ENCODE measurements at regions not wholly inside any gene's neighbourhood (a gene's known extent, or its start where the extent isn't known, plus 50 kb on each side); places are given as distances from the start of the nearest gene placed in this dataset.

- TF ChIP-seq CTCF (CRISPR knock-in tag; IDR thresholded peaks at IDR 0.05) (no peak), ZNF609 (CRISPR knock-in tag; IDR thresholded peaks at IDR 0.05; ENCODE audit: borderline replicate concordance) (no peak), SNRNP70 (IDR thresholded peaks at IDR 0.05; ENCODE audit: low read depth, low read length) (no peak)
These were observed 344.1 kb upstream of the PRKCQ start for GRCh38 chr10:6924166-6924565.
